ENCODE measurements at regions not wholly inside any gene's neighbourhood (a gene's known extent, or its start where the extent isn't known, plus 50 kb on each side); places are given as distances from the start of the nearest gene placed in this dataset.

- TF ChIP-seq CTCF (IDR thresholded peaks at IDR 0.05 in 2 of 3, conservative IDR thresholded peaks at IDR 0.05 in 1 of 3; ENCODE audit: borderline replicate concordance in 1 of 3, insufficient read depth in 1 of 3, low read depth in 2 of 3, low read length in 2 of 3) (no peak), EZH2phosphoT487 (IDR thresholded peaks at IDR 0.05; ENCODE audit: borderline replicate concordance) (no peak), REST (IDR thresholded peaks at IDR 0.05; ENCODE audit: low read depth) (no peak), POLR2A (IDR thresholded peaks at IDR 0.05; ENCODE audit: borderline replicate concordance, extremely low read depth, insufficient read depth, insufficient read length) (no peak), ELF1 (IDR thresholded peaks at IDR 0.05; ENCODE audit: borderline replicate concordance, low read depth) (no peak), CEBPB (IDR thresholded peaks at IDR 0.05; ENCODE audit: low read depth) (no peak), RAD21 (IDR thresholded peaks at IDR 0.05; ENCODE audit: low read depth) (no peak)
These were observed 75.2 kb downstream of the EOMES start for GRCh38 chr3:27646896-27647295.
